NCI-H524 (cell line): ENCODE measurements at regions not wholly inside any gene's neighbourhood (a gene's known extent, or its start where the extent isn't known, plus 50 kb on each side); places are given as distances from the start of the nearest gene placed in this dataset.
A peak's percentile ranks its signal among the peaks of the same experiment; 100 is the strongest.

Source experiments
- DNase-seq, 2 experiments: peaks; one replicate each; lab custom pipeline; 2025; lab: John Stamatoyannopoulos, UW

DNA sequence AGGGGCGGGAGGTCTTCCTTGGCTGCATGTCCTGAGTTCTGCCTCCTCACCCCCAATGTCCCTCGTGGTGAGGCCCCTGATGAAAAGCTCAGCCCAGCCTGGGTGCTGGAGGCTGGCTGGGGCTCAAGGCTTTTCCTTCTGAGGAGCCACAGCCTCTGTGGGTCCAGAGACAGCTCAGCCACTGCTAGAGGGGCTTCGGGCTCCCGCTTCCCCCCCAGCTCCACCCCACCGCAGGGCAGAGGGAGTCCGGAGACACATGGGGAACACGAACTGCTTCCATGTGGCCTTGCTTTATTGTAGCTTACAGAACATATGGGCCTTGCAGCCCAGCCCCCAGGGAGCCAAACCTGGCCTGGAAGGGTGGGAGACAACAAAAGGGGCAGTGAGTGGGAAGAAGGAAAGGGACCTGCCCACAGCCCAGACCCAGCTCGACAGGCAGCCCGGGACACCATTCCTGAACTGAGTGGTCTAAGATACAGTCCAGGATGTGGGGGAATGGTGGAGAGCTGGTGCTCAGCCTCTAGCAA is 89.9 kb upstream of the NKX1-1 start:
- no peak for DNase-seq

DNA sequence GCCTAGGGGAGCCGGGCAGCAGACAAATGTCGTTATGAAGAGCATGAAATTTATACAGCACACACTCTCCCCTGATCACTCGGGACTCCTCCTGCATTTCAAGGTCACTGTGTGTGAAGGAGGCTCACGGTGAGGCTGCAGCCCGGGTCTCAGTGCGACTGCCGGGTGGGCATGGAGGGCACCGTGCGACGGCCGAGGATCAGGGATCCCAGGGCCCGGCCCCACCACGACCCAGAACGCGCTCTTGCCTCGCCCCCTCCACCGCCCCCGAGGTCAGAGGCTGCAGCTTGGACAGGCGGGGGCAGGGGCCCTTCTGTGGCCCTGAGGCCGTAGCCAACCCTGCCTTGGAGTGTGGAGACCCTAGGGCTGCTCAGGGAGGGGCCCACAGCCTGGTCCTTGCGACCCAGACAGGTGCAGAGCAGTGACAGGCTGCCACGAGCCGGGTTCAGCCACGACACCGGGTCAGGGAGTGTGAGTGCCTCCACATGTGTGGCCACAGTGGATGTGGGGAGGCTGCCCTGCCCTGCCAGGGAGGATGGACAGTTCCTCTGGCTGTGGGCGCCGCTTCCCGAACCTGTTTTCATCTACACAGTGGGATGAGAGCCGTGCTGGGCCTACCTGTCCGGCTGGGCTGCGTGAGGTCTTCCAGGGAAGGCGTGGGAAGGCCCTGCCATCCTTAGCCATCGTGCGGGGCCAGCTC is 89.3 kb upstream of the NKX1-1 start:
- no peak for DNase-seq

DNA sequence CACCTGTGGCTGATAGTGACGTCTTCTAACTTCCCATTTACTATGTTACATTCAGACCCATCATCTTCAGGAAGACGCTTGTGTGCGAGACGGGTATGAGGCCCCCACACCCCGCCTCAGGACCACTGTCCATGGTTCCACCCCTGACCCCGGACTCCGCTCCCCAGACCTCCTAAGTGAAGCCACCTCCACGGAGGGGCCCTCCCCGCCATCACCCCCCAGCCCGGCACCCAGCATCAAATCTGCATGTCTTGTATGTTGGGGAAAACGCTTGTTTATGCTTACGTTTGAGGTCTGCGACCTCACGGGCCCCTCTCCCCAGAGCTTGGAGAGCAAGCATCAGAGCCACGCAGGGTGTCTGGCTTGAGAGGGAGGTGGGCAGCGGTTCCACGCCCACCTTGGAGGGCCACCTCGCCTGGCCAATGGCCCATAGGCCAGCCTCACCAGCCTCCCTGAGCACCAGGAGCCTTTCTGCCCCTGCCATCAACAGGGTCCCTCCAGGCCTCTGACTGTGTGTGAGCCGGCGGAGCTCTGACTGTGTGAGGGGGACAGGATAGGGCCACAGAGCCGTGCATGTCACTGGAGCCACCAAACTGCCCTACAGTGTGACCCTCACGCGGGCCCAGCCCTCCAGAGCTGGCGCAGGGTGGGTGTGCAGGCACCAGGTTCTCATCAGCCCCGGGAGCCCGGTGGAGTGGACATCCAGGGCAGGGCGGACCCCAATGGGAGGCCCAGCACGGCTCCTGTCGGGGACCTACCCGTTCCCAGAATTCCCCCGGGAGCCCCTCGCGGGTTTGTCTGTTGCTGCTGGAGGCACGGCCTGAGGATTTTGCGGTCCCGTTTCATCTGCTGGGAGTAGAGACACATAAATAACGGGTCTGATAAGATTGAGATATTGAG is 88.4 kb upstream of the NKX1-1 start:
- DNase-seq = no peak

DNA sequence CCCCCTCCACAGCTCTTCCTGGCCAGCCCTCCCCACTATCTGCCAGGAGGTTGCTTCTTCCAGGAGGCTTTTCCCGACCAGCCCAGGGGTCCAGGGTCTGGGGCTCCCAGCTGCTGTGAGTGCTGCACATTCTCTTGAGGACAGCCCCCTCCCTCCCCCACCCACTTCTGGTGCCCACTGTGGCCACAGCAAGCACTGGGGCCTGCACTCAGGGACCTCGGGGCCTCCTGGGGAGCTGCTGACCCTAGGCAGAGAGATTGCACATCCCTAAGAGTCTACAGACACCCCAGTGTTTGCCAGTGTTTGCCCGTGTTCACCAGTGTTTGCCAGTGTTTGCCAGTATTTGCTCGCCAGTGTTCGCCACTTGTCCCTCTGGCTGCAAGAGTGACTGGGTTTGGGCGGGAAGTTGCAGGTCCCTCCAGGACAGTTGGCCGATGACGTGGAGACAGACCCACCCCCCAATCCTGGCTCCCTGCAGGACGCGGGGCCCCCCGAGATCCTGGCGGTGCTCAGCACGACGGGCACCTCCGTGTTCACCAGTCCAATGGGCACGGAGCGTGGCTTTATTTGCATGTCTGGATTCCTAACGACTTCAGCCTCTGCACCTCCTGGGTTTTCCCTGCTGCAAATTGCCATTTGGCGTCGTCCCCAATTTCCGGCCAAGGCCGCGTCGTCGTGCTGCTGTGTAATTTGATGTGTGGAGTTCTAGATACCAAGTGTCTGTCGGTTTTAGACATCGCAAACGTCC is 87.5 kb upstream of the NKX1-1 start:
- DNase-seq = no peak

DNA sequence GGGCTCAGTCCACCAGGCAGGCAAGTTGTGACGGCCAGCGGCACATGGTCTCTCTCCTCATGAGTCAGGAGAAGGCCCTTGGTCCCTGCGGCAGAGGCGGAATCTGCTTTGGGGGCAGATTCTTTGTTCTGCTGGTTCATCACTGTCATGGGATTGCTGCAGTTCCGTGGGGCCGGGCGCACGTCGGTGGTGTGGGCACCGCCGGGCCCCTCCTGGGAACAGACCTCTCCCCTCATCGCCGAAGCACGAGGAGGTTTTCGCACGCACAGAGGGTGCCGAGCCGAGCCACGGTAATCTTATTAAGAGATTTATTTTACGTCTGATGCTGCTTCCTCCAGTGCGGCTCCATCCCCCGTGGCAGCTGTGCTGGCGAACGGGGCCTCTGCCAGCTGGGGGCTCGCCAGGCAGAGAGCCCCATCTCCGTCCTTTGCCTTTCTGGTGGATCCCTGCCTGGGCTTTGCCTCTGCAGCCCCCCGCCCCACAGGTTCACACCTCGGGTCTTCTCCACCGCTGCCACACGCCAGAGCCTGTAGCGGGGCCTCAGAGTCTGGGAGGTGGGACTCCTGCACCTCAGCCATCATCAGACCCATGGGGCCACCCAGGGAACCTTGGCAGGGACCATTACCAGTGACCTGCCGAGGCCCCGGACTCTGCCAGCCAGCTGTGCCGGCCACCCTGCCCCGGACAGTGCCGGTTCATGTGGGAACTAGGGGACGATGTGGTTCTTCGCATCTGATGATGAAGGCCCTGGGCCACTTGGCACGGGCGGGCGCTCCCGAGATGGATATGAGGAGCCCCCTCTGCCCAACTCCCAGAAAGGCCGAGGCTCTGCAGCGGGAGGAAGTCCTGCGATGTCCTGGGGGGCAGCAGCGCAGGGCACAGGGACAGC is 86.7 kb upstream of the NKX1-1 start:
- peak; percentile 73 to 89 for DNase-seq

DNA sequence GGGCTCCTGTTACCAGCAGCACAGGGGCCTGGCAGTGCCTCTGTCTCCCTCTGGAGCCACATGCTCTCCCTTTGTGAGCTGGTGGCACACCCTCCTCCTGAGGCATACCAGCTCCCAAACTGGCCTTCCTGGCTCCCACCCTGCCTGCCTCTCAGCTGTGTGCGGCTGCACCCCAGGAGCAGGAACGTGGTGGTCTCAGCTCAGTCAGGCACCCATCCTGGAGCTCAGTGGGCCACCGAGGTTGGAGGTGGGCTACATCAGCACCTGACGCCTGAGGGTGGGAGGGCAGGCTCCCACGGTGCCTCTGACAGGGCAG is 85.9 kb upstream of the NKX1-1 start:
- no peak for DNase-seq

DNA sequence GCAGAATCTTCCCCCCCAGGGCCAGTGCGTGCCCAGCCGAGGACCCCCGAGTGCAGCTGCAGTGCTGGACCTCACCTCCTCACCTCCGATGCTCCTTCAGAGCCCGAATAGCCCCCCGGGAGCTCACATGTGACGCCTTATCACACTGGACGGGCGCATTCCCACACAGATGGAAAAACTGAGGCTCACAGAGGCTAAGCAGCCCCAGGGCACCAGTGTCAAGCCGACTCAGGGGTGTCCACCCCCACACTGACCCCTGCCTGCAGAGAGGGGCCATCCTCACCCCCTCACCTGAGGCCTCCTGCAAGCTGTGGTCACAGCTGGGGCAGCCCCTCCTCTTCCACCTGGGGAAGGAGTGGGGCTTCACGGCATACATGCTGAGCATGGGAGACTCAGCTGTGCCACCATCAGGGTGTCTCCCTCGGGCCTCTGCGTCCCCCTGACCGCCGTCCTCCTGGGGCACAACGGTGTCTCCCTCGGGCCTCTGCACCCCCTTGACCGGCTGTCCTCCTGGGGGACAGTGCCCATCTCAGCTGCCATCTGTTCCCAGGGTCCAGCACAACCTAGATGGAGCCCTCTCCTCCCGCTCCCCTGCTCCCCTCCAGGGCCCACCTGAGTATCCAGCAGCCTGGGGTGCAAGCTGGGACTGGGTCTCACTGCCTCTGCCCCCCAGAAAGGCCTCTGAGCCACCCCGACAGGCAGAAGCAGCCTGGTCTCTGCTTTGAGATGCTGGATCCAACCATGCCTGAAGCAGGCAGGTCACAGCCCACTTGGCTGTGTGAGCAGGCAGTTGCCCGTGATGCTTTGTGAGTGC is 85.3 kb upstream of the NKX1-1 start:
- DNase-seq = no peak

DNA sequence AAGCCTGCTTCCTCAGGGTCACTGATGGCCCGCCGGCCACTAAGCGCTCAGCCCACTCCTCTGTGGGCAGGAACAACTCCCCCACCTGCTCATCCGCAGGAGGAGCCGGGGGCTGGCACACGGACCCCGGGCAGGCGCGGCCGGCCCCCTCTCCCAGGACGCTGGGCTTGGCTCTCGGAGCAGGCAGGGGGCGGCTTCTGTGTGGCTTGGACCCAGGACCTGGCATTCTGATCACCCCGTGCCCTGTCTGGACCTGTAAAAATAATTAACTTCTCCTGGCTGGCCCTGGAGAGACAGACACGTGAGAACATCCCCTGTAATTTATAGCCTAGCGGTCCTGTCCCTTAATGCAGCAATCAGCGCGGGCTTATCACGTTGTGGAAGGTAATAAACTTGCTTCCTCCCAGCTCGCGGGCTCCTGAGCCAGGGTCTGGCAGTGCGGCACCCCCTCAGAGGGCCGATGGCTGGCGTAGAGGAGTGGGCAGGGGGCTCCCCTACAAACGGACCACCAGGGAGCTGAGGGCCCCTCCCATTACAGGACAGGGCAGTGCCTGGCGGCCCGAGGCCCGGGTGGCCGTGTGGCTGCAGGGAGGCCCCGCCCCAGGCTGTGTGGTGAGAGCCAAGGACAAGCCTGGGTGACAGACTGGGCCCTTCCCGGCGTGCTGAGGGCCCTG is 84.5 kb upstream of the NKX1-1 start:
- DNase-seq = no peak

DNA sequence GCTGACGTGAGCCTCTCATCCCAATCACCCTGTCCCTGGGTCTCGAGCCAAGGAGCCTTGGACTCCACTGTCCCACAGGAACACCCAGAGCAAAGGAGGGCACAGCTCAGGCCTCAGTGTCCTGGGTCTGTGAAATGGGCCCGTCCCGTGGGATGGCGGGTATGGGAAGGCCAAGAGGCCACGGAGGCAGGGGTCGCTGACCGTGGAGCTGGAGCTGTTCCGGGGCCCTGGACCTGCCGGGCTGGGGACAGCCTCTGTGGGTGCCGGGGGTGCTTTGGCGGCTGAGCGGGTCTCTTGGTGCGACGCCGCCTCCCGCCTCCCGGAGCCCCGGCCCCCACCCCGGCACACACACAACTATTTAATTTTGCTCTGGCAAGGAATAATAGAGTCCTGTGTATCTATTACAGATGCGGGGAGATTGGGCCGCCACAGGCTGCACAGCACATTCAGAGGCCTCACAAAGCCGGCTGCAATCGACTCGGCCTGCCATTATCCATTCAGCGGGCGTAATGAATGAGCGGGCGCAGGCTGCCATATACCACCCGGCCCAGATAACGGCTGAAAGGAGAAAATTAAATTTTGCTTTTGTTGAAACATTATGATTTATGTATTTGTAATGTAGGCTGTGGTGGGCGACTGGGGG is 83.9 kb upstream of the NKX1-1 start:
- DNase-seq = no peak

DNA sequence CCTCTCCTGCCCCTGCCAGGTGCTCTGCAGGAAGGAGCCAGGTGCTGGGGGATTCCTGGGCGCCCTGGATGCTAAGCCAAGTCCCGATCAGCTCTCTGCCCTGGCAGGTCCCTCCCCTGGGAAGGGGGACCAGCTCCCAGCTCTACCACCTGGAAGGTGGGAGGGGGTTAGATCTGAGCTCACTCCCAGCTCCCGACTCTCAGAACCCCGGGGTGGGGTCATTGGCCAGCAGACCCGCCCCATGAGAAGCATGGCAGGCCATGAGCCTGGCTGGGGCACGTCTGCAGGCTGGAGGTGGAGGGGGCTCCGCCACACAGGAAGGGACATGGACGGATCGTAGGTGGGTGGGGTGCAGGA is 83.4 kb upstream of the NKX1-1 start:
- DNase-seq = no peak

DNA sequence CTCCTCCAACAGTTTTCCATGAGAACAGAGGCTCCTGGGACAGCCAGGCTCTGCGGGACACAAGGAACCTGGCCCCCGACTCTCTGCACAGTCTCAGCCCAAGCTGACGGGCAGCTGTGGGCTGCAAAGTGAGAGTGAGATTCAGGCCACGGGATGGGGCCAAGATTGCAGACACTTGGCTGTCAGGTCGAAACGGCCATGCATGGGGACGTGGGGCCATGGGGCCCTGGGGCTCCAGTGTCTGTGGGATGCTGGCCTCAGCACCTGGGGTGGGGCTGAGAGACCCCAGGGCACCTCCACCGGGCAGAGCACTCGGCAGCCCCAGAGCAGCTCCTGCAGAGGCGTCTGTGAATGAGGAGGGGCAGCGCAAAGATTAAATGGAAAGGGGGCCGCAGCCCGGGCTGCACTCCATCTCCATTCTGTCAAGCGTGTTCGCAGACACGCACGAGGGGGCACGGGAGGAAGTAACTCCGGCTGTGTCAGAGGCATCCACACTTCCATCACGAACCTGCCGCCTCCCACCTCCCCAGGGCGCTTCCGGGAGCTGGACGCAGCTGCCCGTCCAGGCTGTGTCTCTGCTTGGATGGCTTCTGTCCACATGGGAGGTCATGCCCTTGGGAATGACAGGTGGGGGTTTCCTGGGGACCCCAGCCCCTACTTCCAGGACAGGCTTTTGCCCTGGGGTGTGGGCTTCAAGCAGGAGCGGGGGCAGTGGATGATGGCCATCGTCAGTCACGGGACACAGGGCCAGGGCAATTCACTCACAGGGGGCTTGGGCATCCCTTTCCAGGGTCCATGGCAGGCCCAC is 82.8 kb upstream of the NKX1-1 start:
- no peak for DNase-seq

DNA sequence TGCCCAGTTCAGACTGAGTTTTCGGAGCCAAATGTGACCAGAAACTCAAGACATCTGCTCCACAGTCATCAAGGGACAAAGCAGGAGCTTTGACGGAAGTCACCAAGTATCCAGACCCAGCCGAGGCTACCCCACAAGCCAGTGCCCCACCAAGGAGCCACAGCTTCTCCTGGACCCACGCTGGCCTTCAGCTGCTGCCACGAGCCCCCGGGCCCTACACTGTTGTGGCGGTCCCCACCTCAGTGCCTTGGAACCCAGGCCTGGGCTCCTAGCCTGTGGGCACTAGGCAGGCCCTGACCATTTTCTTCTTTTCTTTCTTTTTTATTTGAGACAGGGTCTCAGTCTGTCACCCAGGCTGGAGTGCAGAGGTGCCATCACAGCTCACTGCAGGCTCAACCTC is 82.1 kb upstream of the NKX1-1 start:
- DNase-seq = no peak

DNA sequence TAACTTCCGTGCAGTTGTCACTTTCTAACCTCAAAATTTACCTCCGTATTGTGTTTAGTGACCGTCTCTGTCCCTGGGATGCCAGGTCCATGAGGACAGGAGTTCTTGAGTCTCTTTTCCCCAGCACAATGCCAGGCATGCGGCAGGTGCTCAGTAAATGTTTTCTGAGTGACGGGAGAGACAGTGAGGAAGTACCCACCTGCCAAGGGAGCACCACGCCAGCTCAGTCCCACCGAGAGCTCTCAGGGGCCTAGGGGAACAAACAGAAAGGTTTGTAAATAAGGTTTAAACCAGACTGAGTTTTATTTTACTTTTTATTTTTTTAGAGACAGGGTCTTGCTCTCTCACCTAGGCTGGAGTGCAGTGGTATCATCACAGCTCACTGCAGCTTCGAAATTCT is 81.5 kb upstream of the NKX1-1 start:
- DNase-seq = no peak

DNA sequence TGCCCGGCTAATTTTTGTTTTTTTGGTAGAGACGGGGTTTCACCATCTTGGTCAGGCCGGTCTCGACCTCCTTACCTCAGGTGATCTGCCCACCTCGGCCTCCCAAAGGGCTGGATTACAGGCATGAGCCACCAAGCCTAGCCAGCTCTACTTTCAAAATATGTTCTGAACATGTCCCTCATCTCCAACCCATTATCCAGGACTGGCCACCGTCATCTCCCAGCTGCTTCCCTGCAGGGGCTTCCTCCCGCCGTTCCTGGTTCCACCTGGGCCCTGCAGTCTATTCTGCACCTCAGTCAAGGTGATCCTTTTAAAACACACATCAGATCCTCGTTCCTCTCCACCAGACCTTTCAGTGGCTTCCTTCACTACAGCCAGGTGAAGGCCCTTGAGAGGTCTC is 80.9 kb upstream of the NKX1-1 start:
- no peak for DNase-seq

DNA sequence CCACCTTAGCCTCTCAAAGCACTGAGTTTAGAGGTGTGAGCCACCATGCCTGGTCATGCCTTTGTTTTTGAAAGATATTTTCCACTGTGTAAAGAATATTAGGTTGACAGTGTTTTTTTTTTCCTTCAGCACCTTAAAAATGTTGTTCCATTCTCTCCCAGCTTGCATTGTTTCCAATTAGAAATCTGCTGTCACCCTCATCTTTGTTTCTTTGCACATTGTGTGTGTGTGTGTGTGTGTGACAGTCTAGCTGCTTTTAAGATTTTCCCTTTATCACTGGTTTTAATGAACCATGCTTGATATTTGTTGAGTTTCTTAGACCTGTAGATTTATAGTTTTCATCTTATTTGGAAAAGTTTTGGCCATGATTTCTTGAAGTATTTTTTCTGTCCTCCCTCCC is 79.0 kb upstream of the NKX1-1 start:
- no peak for DNase-seq

DNA sequence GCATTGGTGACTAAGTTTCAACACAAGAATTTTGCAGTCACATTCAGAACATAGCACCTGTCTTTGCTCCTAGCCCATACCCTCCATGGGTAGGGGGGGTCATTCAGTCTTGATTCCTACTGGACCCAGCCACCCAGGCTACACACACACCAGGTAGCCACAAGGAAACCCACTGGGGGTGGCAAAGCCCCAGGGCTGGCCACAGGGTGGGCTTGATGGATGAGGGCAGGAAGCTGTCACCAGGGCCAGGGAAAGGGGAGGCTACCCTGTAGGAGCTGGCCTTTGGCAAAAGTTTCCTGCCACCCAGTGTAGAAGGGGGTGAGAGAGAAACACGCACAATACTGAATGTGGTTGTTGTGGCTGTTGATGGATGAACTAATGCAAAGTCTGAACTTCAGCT is 74.5 kb upstream of the NKX1-1 start:
- DNase-seq = no peak

DNA sequence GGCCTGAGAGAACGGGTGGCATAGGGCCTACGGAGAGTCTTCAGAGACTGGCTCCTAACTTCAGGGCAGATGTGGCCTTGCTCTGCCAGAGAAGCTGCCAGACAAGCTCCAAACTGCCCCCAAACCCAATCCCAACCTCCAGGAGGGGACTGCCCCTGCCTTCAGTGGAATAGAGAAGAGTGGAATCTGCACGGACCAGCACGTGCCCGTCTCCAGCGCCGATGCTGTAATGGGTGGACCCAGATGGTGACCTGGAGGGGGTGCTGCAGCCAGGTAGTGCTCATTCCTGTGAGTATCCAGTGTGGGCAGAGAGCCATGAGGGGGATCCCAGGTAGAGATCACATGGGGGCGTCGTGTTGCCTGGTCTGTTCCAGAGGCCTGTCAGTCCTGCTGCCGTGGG is 73.2 kb upstream of the NKX1-1 start:
- DNase-seq = no peak

DNA sequence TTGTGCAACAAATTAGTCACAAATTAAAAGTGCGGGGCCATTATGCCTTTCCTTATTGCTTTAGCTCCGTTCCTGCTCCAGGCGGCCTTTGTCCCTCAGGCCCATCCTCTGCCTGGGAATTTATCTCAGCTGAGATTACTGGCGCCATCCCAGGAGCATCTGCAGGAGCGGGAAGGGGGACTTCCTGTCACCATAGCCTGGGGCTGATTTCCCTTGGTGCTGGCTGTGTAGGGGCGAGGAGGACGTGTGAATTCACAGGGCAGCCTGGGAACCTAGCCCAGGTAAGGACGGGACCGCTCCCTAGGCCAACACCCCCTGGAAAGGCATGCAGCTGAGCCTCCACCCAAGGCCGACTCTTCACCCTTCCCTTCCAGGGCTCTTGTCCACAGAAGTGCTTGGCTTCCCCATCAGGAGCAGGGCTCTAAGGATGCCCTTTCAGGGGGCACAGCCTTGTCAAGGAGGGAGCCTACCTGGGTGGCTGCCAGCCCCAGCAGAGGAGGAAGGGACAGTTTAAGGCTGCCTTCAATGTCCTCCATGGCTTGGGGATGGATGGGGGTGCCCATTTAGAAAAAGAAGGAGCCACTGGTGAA is 72.6 kb upstream of the NKX1-1 start:
- DNase-seq = no peak
